ENCODE measurements at regions not wholly inside any gene's neighbourhood (a gene's known extent, or its start where the extent isn't known, plus 50 kb on each side); places are given as distances from the start of the nearest gene placed in this dataset.

- TF ChIP-seq CTCF (IDR thresholded peaks at IDR 0.05; ENCODE audit: insufficient read depth, low read length, poor library complexity, severe bottlenecking) (no peak), EZH2phosphoT487 (conservative IDR thresholded peaks at IDR 0.05; ENCODE audit: low read length) (no peak)
Observed at GRCh38 chr7:42483886-42484285, 246.9 kb upstream of the GLI3 start.

Data from SU-DHL-6 (cell line).